C4-2B (cell line): ENCODE measurements at regions not wholly inside any gene's neighbourhood (a gene's known extent, or its start where the extent isn't known, plus 50 kb on each side); places are given as distances from the start of the nearest gene placed in this dataset.
"Not testable (repeated sequence)": the region's sequence is repeated elsewhere in the genome, so short reads cannot be mapped to it uniquely, and the experiment has no call there.

Source experiments
- CTCF ChIP-seq: fragments of 450-650 bp; conservative IDR thresholded peaks from 2 replicates; pipeline ENCODE4 v1.5.1; 2017; ENCODE audit warnings: mild to moderate bottlenecking
- ZFX ChIP-seq: fragments of 450-650 bp; IDR thresholded peaks from 2 replicates; pipeline ENCODE4 v1.6.1; 2017

- not testable (repeated sequence) for TF ChIP-seq CTCF, ZFX
Measured at GRCh38 chr16:32003819-32004218, 130.2 kb downstream of the ZNF267 start.
